Thyroid gland (tissue), 4 donors: ENCODE measurements at regions not wholly inside any gene's neighbourhood (a gene's known extent, or its start where the extent isn't known, plus 50 kb on each side); places are given as distances from the start of the nearest gene placed in this dataset.

Experiments used
- POLR2A ChIP-seq, 2 donors: fragments of 450-650 bp; IDR thresholded peaks; one replicate each; pipeline ENCODE4 v1.6.1; 2017; ENCODE audit warnings: antibody characterized with exemption in 2 of 2, mild to moderate bottlenecking in 2 of 2, moderate library complexity in 1 of 2
- TF ChIP-seq, protein P1 (sequence below), 6 experiments: fragments of 200-600 bp in 3 of 6; fragments of 450-650 bp in 3 of 6; sonication (generic) in 3 of 6; IDR thresholded peaks; one replicate each; pipeline ENCODE4 v1.5.1; 2016 to 2019; ENCODE audit warnings: antibody characterized with exemption in 6 of 6, mild to moderate bottlenecking in 2 of 6, inconsistent platforms in 1 of 6, moderate library complexity in 1 of 6

DNA sequence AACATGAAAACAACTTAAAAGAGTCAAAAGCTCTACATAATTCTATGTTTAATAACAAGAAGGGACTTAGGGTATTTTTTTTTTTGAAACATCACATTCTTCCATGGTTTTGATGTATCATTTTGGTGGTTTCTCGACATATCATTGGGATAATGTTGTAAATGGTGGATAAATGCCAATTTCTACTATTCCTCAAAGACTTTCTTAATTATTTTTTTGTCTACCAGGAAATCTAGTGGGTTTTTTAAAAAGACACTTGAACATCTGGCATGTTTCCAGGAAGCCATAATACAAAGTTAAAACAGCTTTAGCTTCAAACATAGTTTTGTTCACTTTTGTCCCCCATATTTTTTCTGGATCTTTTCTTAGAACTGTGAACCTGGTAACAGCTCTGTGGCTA lies 200.4 kb downstream of the DKK1 start:
- no peak for TF ChIP-seq POLR2A (IDR thresholded peaks at IDR 0.05)
- TF ChIP-seq, protein P1, sequence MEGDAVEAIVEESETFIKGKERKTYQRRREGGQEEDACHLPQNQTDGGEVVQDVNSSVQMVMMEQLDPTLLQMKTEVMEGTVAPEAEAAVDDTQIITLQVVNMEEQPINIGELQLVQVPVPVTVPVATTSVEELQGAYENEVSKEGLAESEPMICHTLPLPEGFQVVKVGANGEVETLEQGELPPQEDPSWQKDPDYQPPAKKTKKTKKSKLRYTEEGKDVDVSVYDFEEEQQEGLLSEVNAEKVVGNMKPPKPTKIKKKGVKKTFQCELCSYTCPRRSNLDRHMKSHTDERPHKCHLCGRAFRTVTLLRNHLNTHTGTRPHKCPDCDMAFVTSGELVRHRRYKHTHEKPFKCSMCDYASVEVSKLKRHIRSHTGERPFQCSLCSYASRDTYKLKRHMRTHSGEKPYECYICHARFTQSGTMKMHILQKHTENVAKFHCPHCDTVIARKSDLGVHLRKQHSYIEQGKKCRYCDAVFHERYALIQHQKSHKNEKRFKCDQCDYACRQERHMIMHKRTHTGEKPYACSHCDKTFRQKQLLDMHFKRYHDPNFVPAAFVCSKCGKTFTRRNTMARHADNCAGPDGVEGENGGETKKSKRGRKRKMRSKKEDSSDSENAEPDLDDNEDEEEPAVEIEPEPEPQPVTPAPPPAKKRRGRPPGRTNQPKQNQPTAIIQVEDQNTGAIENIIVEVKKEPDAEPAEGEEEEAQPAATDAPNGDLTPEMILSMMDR (IDR thresholded peaks at IDR 0.05) = no peak
